ENCODE measurements at regions not wholly inside any gene's neighbourhood (a gene's known extent, or its start where the extent isn't known, plus 50 kb on each side); places are given as distances from the start of the nearest gene placed in this dataset.

DNA sequence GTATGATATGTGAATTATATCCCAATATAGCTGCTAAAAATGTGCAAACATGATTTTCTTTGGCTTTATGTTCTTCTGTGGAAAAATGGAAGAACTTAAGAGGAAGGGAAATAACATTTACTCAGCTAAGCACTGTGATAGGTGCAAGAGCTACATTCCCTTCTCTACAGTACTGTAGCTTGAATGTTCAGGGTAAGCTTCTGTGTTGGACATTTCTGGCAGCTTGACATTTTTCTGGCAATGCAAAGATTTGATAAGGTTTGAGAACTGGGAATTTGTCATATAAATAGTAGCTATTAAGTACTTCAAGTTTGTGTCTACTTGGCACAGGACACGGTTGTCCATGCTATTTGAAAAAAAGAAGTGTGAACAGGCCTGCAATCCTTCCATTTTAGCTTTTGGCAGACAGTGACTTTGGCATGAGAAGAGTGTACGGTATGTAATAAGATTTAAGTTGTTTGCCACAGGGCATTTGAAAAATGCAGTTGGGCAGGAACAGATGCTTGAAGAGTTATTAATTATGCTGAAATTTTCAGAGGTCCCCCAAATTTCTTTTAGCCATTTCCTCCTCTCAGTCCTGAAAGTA lies 77.6 kb downstream of the KIF4B start:
- TF ChIP-seq, protein P1, sequence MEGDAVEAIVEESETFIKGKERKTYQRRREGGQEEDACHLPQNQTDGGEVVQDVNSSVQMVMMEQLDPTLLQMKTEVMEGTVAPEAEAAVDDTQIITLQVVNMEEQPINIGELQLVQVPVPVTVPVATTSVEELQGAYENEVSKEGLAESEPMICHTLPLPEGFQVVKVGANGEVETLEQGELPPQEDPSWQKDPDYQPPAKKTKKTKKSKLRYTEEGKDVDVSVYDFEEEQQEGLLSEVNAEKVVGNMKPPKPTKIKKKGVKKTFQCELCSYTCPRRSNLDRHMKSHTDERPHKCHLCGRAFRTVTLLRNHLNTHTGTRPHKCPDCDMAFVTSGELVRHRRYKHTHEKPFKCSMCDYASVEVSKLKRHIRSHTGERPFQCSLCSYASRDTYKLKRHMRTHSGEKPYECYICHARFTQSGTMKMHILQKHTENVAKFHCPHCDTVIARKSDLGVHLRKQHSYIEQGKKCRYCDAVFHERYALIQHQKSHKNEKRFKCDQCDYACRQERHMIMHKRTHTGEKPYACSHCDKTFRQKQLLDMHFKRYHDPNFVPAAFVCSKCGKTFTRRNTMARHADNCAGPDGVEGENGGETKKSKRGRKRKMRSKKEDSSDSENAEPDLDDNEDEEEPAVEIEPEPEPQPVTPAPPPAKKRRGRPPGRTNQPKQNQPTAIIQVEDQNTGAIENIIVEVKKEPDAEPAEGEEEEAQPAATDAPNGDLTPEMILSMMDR (IDR thresholded peaks at IDR 0.05), result no peak
- TF ChIP-seq POLR2A (IDR thresholded peaks at IDR 0.05), result no peak
